CD4-positive, alpha-beta T cell treated with Interleukin-2 at 100 ng/mL for 4 hours (primary cell): ENCODE measurements at regions not wholly inside any gene's neighbourhood (a gene's known extent, or its start where the extent isn't known, plus 50 kb on each side); places are given as distances from the start of the nearest gene placed in this dataset.
"Not testable (repeated sequence)": the region's sequence is repeated elsewhere in the genome, so short reads cannot be mapped to it uniquely, and the experiment has no call there.

Experiments
- DNase-seq: peaks from one replicate; pipeline ENCODE4 v3.0.0-alpha.2; 2020; ENCODE audit warnings: low spot score

DNA sequence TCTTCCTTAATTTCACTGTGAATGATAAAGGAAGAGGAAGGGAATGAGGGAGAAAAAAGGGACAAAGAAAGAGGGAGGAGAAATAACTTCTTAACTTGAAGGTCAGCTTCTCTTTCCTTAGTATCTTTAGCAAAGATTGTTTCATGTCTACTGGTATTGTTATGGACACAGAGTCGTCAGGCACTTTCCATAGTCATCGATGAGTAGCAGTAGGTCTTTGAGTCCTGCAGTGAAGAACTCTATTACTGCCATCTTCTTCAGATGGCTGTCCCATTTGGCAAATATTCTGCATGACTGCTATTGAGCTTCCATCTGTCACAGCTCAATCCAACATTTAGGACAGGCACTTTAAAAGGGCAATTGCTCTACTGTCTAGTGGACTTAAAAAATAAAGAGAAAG lies 2463.1 kb downstream of the PCDH9 start:
- DNase-seq, result no peak

DNA sequence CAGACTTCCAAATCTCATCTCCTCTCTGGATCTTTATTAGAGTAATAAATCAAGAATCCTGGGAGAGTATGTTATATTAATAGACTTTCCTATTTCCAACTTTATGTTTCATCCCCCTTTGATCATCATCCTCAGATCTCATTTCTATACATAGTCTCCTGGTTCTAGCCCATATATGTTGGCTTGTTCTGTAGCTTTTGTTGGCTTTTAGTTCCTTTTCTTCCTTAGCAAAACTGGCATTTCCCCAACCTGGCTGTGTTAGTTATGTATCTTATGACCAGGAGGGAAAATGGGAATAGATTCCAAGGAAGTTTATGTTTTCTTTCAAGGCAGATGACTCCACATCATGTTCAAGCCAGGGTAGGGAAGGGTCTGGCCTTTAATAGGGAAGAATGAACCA lies 2464.5 kb downstream of the PCDH9 start:
- DNase-seq, result no peak

DNA sequence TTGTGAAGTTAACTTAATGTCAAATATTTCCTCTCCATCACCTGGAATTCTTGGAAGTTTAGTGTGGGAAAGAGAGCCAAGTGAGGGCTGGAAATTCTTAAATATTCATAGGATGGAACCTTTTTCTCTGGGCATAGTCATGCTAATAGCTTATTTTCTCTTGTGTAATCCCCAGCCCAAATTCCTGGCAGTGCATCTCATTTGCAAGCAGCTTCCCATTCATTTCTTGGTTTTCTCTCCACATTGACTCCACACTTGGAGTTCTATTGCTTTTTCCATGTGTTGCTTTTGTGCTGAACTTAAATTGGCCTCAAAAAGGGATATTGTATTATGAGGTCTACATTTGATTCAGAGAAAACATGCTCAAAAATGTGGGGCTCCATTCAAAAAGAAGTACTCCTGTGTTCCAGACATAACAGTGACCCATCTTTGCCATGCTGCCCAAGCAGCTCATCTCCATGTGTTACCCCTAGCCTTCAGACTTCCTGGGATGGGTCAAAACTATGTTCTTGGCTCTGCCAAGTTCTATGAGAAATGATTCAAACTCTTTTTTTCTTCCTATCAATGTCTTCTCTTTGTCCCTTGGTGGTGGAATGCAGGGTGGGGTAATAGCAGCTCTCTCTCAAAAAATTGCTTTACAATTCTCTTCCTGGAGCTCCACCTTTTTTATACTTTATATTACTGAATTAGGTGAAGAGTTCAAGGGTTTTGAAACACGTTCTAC lies 2471.5 kb downstream of the PCDH9 start:
- DNase-seq, result no peak

DNA sequence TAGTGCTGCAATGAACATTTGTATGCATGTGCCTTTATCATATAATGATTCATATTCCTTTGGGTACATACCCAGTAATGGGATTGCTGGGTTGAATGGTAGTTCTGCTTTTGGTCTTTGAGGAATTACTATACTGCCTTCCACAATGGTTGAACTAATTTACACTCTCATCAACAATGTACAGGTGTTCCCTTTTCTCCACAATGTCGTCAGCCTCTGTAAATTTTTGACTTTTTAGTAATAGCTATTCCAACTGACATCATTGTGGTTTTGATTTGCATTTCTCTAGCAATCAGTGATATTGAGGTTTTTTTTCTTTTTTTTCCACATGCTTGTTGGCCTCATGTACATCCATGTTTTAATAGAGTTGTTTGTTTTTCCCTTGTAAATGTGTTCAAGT lies 2473.5 kb downstream of the PCDH9 start:
- DNase-seq, result no peak

DNA sequence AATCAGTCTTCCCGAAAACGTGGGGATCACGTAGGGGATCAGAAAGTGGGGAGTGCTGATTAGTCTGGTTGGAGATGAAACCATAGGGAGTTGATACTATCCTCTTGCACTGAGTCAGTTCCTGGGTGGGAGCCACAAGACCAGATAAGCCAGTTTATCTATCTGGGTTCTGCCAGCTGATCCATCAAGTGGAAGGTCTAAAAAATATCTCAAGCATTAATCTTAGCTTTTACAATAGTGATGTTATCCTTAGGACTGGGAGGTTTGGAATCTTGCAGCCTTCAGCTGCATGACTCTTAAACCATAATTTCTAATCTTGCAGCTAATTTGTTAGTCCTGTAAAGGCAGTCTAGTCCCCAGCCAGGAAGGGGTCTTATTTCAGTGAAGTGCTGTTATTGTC lies 2474.2 kb downstream of the PCDH9 start:
- no peak for DNase-seq

DNA sequence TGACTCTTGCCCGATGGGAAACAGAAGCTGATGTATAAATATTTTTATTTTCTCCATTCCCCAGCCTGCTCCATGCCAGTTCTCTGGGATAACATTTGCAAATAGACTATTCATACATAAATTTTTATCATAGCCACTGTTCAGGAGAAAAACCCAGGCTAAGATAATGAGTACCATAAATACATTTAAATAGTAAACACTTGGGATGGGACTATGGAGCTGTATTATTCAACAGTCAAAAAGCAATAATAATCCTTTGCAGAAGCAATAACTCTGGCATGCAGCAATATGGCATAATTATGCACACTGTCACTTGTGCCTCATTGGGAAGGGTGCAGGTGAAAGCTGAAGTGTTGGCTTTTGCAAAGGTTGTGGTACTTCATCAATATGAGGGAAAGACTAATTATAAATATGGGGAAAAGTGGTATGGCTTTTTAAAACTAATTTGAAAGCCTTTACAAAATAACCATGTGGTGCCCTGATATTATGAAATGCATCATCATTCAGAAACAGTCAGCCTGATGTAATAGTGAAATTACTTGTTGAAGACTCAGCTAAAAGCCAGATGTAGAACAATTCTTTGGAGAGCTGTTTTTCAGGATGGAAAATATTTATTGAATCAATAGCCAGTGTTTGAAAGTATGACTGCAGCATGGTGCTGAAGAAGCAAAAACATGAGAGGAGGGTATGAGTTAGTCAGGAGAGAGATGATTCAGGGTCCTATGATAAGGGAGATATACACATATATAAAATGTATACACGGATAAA lies 2476.7 kb downstream of the PCDH9 start:
- DNase-seq, result no peak

DNA sequence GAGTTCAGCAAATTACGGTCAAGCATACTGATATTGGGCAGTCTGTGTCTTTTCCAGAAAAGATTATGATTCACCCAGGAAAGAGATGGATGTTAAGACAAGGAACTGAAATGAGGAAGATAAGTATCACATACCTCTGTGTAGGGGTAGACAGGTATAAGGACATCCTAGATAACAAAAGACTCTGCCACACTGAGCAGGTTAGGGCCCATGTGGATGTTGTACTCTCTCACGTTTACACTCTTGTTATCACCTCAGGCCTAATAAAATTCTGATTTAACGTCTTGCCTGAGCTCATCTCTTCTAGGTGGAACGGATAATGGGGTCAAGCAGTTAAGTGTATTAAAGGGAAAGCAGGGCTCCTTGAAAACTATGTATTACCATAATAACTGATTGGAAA lies 2480.8 kb downstream of the PCDH9 start:
- no peak for DNase-seq

DNA sequence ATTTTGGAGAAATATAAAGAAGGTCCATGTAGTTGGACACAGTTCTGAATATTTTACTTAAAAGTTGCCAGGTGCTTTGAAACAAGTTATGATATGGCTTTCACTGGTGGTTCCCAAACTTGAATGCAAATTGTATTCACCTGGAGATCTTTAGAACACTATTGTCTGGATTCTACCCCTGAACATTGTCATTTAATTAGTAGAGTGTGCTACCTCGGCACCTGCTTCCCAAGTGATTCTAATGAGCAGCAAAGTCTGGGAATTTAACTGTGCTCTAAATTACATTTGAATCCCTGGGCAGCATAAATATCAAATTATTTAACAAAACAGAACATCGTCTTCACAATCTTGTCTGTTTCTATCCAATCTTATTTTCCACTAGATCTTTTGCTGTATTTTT lies 2483.3 kb downstream of the PCDH9 start:
- no peak for DNase-seq

DNA sequence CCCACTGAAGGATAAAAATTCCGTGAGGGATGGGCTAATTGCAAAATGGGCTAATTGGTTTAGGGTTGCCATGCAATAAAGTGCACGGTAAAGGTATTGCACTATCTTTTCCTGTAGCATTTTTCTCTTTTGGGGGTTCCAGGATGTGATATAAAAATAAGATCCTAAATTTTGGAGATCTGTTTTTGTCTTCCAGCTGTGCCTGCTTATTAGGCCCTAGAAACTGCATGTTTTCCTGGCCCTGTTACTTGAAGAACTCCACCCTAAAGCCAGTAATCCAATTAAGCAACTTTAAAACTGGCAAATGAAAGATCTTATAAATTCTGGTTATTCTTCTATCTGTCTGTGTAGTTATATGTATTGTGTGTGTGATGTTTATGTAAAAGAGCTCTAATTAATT lies 2489.6 kb downstream of the PCDH9 start:
- no peak for DNase-seq

DNA sequence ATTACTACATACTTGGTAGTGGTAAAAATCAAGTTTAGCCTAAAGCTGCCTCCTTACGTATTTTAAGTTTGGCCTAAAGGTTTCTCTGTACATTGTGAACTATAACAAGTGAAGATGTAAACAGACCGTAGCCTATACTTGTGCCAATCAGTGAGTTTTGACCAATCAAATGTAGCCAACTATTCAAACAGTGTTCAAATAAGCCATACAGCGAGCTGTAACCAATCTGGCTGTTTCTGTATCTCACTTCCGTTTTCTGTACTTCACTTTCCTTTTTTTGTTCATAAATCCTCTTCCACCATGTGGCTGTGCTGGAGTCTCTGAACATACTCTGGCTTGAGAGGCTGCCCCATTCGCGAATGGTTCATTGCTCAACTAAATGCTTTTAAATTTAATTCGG lies 2504.6 kb downstream of the PCDH9 start:
- DNase-seq, result no peak

DNA sequence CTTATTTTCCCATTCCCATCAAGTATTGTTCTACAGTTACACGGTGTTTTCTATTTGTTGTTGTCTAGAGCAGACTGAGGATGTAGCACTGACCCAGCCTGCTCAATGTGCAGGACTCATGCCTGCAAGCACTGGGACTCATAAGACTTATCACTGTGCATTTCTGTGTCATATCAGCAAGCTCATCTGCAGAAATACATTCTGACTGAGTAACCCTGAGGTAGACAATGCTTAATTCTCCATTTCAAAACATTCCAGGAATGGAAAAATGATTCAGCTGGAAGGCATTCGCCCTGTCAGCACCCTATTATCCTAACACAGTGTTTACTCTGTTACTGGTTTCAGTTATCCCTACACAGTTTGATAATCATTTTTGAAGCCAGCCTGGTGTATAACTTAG lies 2506.4 kb downstream of the PCDH9 start:
- no peak for DNase-seq

DNA sequence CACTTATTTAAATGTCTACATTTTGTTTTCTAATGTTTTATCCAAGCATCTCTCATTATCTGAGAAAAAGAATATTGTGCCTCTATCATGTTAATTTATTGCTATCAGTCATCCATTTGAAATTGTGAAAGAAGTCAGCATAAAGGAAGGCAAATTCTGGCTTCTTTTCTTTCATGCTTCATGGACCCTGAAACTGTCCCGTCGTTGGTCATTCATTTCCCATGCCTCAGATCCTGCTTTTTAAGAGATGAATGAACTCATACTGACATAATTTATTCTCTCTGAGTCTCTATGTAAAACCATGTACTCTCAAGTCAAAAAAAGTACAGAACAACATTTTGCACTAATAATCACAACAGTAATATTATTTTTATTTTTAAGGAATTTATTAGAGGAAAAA lies 2512.0 kb downstream of the PCDH9 start:
- no peak for DNase-seq

DNA sequence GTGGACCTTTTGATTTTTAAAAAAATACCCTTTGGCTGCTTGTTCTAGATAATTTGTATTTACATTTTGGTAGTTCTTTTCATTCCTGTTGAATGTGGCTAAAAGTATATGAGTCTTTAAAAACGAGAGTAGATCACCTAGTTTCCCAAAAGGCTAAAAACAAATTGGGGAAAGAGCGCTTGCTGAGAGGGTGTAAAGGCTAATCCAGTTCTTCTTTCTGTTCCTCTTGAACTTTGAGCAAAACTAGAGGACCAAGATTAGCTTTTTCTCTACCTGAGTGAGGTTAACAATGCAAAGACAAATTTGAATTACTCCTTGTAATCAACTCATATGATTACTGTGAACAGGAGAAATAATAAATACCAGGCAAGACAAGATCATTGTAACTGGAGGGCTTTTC lies 2513.2 kb downstream of the PCDH9 start:
- no peak for DNase-seq

DNA sequence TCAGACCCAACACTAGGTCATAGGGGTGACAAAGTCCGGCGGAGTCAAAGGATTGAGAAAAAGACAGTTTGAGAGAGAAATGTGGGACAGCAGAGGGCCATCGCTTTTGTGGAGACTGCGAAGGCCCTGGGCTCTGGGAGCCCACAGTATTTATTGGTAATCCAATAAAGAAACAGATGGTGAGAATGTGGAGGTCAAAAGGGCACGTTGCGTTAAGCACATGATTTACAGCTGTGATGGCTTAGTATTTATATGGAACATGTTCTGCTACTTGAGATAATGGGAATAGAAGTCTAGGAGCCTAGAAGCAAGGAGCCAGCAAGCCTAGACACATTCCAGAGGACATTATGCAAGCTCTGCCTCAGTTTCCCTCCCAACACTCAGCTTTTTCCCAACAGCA lies 2521.1 kb downstream of the PCDH9 start:
- no peak for DNase-seq

DNA sequence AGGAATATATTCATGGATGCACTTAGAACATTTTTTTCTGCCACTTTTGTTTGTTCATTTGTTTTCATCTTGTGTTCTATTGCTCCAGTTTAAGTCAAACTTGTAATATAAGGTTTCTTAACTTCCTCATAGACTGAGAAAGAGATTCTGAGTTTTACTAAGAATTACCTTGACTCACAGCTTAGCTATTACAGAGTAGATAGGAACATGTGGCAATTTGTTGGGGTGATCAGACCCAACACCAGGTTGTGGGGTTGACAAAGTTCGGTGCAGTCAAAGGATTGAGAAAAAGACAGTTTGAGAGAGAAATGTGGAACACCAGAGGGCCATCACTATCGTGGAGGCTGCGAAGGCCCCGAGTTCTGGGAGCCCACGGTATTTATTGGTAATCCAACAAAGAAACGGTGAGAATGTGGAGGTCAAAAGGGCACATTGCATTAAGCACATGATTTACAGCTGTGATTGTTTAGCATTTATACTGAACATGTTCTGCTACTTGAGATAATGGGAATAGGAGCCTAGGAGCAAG lies 2526.0 kb downstream of the PCDH9 start:
- DNase-seq, result no peak

DNA sequence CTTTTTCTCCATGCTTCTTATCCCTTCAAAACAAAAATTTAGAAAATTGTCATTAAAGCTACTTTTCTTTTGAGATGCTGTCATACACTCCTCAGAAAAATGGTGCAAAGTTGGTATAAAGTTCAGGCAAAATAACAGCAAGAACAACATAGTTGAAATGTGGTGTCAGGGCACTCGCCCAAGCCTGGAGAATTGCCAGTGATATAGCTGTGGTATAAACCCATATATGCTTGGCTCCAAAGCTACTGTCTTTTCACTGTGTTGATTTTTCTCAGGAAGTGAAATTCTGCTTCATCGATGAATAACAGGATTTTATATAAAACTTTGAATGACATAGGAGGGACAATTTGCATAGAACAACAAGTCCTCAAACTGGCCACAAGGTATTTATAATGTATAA lies 2532.9 kb downstream of the PCDH9 start:
- DNase-seq, result no peak

DNA sequence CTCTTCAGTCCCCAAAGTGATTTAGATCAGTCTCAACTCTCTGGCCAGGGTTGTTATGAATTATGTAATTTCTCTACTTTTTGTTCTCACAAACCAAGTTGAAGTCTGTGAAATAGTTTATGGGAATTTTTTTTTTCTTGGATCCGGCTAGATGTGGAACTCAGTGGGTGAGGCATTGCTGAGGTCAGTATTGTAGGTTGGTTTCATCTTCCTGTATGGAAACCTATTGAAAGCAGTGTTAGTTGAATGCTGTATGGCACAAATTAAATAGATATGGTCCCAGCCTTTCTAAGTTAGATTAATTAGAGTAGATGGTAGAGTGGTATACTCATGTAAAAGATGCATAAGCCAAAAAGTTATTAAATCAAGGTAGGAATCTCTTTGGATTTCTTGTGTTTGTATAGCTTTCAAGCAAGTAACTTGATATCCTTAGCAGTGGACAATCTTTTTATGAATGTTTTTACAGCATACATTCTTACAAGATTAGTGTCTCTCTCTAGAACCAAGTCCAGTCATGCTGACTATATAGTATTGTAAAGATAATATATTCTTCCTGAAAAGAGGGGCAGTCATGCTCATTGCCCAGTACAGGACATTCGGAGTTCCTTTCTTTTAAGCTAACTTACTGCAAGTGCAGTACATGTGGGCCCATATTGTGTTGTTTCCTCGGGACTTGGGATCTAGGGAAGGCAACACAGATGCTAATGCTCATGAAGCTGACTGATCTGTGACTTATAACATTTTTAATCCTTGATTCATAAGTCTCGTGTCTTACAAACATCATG lies 2541.1 kb downstream of the PCDH9 start:
- DNase-seq, result no peak

DNA sequence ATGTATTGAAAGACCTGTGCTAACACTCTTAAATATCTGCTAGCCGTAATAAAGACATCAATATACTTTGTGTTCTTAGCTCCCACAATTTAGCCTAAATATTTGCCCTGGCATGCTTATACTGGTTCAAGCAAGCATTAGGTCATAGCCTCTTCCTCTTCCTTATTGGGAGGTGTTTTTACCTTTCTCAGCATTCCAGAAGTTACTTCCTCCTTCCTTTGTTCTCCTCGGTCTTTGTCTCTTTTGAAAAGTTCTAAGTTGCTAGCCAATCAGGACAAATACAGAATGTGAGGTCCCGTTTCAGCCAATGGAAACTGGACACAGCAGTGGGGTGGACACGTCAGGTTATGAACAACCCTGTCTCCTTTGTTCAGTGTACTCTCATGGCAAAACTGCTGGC lies 2543.6 kb downstream of the PCDH9 start:
- DNase-seq, result not testable (repeated sequence)

DNA sequence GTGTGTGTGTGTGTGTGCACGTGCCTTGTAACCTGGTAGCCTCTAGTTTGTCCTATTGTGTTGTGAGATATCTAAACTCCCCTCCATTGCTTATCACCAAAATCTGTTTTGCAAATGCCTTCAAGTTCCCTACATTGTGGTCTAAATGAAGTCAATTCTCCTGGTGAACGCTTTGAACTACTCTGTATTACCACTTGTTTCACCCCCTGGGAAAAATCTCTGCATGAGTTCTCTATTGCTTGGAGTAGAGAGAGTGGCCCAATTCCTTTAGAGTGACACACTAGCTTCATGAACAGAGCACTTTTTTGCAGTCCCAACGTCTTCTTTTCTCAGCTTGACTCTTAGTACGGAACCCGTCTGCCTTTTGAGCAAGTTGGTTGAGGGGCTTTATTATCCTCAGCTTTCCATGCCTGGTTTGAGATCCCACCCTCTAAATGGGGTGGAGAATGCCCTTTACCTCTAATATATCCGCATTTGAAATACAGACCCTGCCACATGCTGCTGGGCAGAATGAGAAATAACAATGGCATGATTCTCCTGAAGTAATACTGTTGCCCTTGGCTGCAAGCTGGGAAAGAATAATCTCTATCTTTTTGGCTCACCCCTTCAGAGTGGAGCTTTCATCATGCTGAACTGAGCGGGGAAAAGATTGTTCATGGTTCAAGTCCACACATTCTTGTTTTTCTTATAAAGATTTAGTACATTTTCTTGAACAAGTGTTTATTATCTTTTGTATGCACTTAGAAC lies 2545.3 kb downstream of the PCDH9 start:
- DNase-seq, result no peak

DNA sequence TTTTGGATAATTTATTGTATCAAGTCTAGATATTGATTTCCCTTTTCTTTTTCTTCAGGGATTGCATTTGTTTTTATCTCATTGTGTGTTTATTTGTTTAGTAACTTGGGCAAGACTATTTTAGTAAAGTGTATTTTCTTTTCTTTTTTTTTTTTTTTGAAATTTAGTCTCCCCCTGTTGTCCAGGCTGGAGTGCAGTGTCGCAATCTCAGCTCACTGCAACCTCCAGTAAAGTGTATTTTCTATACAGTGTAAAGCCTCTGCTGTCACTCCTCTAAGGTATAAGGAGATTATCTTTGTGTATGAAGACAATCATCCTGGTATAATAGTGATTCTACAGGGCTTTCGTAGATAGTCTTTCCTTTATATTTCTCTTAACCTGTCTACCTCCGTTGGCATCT lies 2546.0 kb downstream of the PCDH9 start:
- no peak for DNase-seq

DNA sequence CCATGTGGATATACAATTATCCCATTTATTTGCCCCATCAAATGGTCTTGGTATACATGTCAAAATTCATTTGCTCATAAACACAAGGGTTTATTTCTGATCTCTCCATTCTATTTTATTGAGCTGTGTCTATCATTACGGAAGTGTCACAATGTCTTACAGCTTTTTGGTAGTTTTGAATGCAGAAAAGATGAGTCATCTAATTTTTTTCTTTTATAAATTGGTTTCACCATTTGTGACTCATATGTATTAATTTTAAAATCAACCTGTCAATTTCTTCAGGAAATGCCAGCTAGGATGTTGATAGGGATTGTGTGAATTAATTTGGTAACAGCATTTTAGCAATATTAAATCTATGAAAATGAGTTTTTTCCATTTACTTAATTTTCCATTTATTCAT lies 2549.4 kb downstream of the PCDH9 start:
- no peak for DNase-seq

DNA sequence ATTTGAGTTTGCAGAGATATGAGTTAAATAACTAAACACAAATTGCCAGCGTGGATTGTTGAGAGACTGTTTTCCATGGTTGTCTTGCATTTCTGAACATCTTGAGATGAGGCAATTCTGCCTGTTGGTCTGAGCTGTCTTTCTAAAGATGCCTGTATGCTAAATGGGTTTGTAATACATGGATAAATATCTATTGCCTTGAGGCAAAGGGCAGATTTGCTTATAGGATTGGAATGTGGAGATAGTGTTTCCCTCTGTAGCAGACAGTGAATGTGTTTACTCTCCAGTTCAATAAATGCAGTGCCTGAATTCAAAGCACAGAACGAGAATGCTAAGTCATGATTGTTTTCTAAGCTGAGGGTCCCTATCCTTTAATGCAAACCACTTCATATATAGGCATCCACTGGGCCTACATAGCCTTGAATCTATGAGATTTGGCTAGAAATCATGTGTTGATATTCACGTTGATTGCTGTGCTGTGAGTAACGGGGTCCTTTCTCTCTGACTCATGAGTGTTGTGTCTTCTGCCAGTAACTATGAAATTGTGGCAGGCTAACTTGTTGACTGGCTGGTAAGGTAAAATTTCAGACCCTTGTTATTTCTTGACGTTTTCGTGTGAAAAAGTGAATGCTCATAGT lies 2554.8 kb downstream of the PCDH9 start:
- DNase-seq, result no peak
